ENCODE measurements at regions not wholly inside any gene's neighbourhood (a gene's known extent, or its start where the extent isn't known, plus 50 kb on each side); places are given as distances from the start of the nearest gene placed in this dataset.

GRCh38 chr9:18141681-18142080 lies 332.3 kb upstream of the ADAMTSL1 start:
- no peak for TF ChIP-seq CTCF (IDR thresholded peaks at IDR 0.05; ENCODE audit: low read depth, low read length)
- TF ChIP-seq EZH2phosphoT487 (IDR thresholded peaks at IDR 0.05; ENCODE audit: low read depth), result no peak
